C4-2B (cell line): ENCODE measurements at regions not wholly inside any gene's neighbourhood (a gene's known extent, or its start where the extent isn't known, plus 50 kb on each side); places are given as distances from the start of the nearest gene placed in this dataset.

ENCODE experiments used
- CTCF ChIP-seq: fragments of 450-650 bp; conservative IDR thresholded peaks from 2 replicates; pipeline ENCODE4 v1.5.1; 2017; ENCODE audit warnings: mild to moderate bottlenecking
- ZFX ChIP-seq: fragments of 450-650 bp; IDR thresholded peaks from 2 replicates; pipeline ENCODE4 v1.6.1; 2017

DNA sequence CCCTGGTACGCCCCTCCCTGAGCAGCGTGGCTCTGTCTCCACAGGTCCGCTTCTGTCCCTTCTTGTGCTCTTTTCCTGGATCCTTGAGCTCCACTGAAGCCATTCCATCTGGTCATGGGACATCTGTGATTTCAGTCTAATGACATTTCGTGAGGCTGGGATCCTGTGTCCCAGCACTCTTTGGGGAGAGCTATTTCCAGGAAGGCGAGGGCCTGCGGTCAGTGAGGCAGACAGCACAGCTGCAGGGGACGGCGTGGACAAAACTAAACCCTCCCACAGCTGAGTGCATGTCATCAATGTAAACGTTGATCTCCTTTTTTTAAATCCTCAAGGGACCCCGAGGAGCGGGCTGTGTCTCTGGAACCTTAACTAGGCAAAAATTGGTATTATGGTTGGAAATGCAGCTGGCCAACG is 127.7 kb downstream of the DACT1 start:
- TF ChIP-seq CTCF (no peak), ZFX (no peak)
